Aorta (tissue), 5 donors: ENCODE measurements at regions not wholly inside any gene's neighbourhood (a gene's known extent, or its start where the extent isn't known, plus 50 kb on each side); places are given as distances from the start of the nearest gene placed in this dataset.

Source experiments
- ATAC-seq: fragments of 200-7000 bp; cut with Tn5 transposase; one replicate; pipeline ENCODE4 v1.9.1; 2022; ENCODE audit warnings: moderate library complexity; ENCODE audit not compliant: low FRiP score
- DNase-seq, 2 donors: peaks; one replicate each; pipeline ENCODE4 v3.0.0-alpha.2; 2020
- H3K27ac ChIP-seq, 2 donors: one replicate each; pipeline ENCODE4 v1.5.1; 2013; ENCODE audit warnings: low read length in 2 of 2, mild to moderate bottlenecking in 2 of 2, moderate library complexity in 2 of 2, control low read depth in 1 of 2, inconsistent platforms in 1 of 2, low read depth in 1 of 2
- H3K27me3 ChIP-seq, 2 donors: one replicate each; pipeline ENCODE4 v1.6.1; 2013; ENCODE audit warnings: control low read depth in 1 of 2, low read length in 1 of 2, mild to moderate bottlenecking in 1 of 2, moderate library complexity in 1 of 2; ENCODE audit not compliant: insufficient read depth in 2 of 2, control insufficient read depth in 1 of 2
- H3K36me3 ChIP-seq, 2 donors: one replicate each; pipeline ENCODE4 v1.6.1; 2013; ENCODE audit warnings: control low read depth in 1 of 2, low read length in 1 of 2, mild to moderate bottlenecking in 1 of 2; ENCODE audit not compliant: insufficient read depth in 2 of 2, control insufficient read depth in 1 of 2
- H3K4me1 ChIP-seq, 2 donors: one replicate each; pipeline ENCODE4 v1.6.1; 2013; ENCODE audit warnings: low read length in 2 of 2, control low read depth in 1 of 2, mild to moderate bottlenecking in 1 of 2, moderate library complexity in 1 of 2; ENCODE audit not compliant: insufficient read depth in 2 of 2, control insufficient read depth in 1 of 2
- H3K4me3 ChIP-seq, 2 donors: one replicate each; pipeline ENCODE4 v1.5.1; 2013; ENCODE audit warnings: low read length in 2 of 2, control low read depth in 1 of 2, mild to moderate bottlenecking in 1 of 2
- H3K9me3 ChIP-seq: one replicate; pipeline ENCODE4 v1.6.1; 2013; ENCODE audit warnings: mild to moderate bottlenecking, low read length; ENCODE audit not compliant: control insufficient read depth
- WGBS, 2 donors: extraction: QIAGEN DNeasy Blood & Tissue Kit; methylation state at CpG; one replicate each; pipeline ENCODE4 v1.1.7; 2013; 5-methylcytosine and 5-hydroxymethylcytosine counted together
- intact Hi-C, 2 donors: fragments of 100-400 bp; cut with DNase I; formaldehyde crosslinking; loops; one replicate each; pipeline versions ENCODE4 v1.14.2 to v1.15.0; 2022
- donor health status: healthy with polysubstance abuse.
- donor health status: Bipolar disorder and iron deficiency.
- donor health status: DM: no; HTN: no; CAD: no.
- donor health status: DM: no; HTN: no; CAD: no.
- donor health status: DM: yes; HTN: yes; CAD: no.

DNA sequence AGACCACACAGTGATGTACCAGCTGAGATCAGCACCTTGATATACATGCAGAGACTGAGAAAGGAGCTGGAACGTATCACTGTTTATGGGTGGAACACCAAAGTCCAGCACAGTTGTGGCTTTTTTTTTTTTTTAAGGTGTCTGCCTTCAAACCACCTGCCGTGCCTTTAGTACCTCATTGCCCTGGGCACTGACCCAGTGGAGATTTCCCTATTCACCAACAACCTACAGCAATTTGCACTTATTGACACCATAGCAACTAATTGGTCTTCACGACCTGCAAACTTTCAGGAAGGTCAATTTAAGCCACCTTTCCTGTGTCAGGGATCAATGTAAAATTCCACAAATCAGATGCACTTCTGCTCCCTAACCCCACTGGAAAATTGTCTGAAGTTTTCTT is 181.6 kb upstream of the ADGRL2 start:
- DNase-seq (no peak), ATAC-seq (no peak)
- H3K4me1 ChIP-seq, result no peaks in the 10 kb centered on the region
- no peak overlapping the region for H3K4me3 ChIP-seq
- WGBS, 2 donors, result 60 to 85% methylated on average over 3 of the region's 3 CpGs
- H3K36me3 ChIP-seq, result no peaks in the 10 kb centered on the region
- H3K27ac ChIP-seq, result no peak overlapping the region
- no peaks in the 10 kb centered on the region for H3K9me3 ChIP-seq
- H3K27me3 ChIP-seq, result no peaks in the 10 kb centered on the region
- intact Hi-C loops, result no loop called here

DNA sequence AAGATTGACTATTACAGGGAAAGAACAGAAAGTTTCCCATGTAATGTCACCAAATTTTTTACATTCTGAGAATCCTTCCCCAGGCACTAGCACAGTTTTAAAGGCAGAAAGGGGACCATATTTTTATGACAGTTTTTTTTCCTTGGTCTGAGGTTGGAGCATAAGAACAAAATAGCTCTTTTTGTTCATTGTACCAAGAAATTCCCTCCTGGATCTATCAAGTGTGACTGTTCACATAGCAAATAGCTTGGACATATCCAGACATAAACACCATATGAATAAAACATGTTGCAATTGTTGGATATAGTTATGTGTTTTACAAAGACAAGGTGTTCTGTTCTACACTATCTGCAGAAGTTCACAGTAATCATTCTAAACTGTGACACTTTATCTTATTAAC is 182.4 kb upstream of the ADGRL2 start:
- intact Hi-C loops, result no loop called here

DNA sequence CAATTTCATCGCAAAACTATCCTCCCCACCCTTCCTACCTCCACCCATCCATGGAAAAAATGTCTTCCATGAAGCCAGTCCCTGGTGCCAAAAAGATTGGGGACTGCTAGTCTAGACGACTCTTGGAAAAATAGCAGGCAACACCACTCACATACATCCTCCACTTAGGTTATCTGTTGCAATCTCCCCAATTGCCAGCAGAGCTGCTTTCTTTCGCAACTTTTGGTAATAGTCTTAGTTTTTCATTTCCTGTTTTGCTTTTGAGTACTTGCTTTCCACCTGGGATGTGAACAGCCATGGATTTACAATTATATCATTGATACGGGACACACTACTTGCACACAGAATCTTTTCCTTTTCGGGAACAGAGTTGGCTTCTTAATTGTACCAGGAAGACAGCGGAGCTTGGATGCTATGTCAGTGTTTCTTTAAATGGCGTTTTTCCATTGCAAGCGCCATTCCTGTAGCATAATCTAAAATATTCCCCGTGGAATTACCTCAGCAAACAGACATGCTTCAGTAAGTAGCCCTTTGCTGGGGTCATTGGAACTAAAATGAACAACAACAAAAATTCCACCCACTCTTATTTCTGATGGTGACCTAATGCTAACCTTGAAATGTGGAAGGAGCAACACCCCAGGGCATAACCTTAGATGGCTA is 183.3 kb upstream of the ADGRL2 start:
- WGBS, 2 donors, result 58 to 61% methylated on average over 9 of the region's 9 CpGs
- no peak for DNase-seq
- H3K27ac ChIP-seq, result no peak overlapping the region
- no peaks in the 10 kb centered on the region for H3K9me3 ChIP-seq
- ATAC-seq, result no peak
- no peak overlapping the region for H3K4me3 ChIP-seq
- no peaks in the 10 kb centered on the region for H3K36me3 ChIP-seq
- H3K27me3 ChIP-seq, result no peaks in the 10 kb centered on the region
- intact Hi-C loops, result no loop called here
- H3K4me1 ChIP-seq, result no peaks in the 10 kb centered on the region

More for the DNA sequence above, 182.4 kb upstream of the ADGRL2 start:
- H3K9me3 ChIP-seq, result no peaks in the 10 kb centered on the region
- H3K4me1 ChIP-seq, result no peaks in the 10 kb centered on the region
- no peaks in the 10 kb centered on the region for H3K27me3 ChIP-seq
- no peak overlapping the region for H3K4me3 ChIP-seq
- H3K36me3 ChIP-seq, result no peaks in the 10 kb centered on the region
- ATAC-seq (no peak), DNase-seq (no peak)
- no peak overlapping the region for H3K27ac ChIP-seq

DNA sequence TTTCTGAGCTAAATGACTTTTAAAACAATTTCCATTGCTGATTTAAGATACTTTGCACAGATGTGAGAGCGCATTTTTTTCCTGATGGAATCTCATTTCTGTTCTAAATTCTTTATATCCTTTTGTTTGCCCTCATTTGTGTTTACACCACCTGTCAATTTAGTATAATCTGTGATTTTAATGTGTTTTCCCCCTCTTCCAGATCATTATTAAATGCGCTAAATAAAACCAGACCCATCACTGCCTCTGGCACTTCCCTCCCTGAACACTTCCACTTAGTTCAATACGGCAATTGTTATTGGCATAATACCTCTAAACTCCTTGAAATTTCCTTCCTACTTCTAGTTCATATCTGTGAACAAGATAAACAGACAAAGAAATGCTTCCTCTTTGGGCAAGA is 186.9 kb upstream of the ADGRL2 start:
- no peak overlapping the region for H3K27ac ChIP-seq
- H3K4me3 ChIP-seq, result no peak overlapping the region
- DNase-seq (no peak), ATAC-seq (no peak)
- no peaks in the 10 kb centered on the region for H3K36me3 ChIP-seq
- H3K9me3 ChIP-seq, result peaks cover 1% of the 10 kb centered on the region
- 92 to 96% methylated on average over 3 of the region's 3 CpGs for WGBS, 2 donors
- no peaks in the 10 kb centered on the region for H3K27me3 ChIP-seq
- no peaks in the 10 kb centered on the region for H3K4me1 ChIP-seq
- intact Hi-C loops, result no loop called here

DNA sequence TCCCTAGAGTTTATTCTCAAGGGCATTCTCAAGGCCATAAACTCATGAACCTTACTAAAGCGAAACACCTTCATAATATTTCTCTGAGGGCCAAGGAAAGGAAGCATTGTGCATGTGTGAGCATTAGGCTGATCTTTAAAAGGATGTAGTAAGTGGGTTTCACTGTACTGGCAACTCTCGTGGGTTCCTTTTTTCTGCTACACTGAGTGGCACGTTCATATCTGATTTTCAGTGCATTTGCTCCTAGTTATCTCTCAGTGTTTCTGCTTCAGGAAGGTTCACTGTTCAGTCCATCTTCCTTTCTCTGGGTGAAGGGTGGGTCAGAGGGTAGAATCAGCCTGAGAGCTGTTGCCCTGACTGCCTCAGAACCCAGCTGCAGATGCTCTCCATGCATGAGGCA is 192.8 kb upstream of the ADGRL2 start:
- intact Hi-C loops, result no loop called here
- Histone ChIP-seq H3K4me3 (no peak overlapping the region), H3K27me3 (no peaks in the 10 kb centered on the region), H3K4me1 (no peaks in the 10 kb centered on the region), H3K9me3 (peaks cover 1% of the 10 kb centered on the region), H3K27ac (no peak overlapping the region), H3K36me3 (no peaks in the 10 kb centered on the region)
- no peak for DNase-seq
- ATAC-seq, result no peak
- WGBS, 2 donors, result 86 to 87% methylated on average over 3 of the region's 3 CpGs

DNA sequence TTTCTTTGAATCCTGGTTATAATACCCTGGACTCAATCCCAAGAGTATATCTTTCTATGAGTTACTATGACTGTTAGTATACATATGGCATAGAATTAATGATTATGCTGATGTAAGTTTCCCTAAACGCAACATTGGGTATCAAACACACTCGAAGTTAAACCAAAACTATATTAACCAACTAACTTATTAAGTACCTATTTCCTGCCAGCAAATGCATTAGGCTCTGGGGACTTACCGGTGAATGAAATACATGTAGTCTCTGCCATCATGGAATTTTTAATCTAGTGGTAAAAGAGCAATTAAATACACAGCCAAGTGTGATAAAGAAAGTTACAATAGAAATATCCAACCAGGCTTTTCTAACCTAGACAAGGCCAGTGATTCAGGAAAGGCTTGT is 193.6 kb upstream of the ADGRL2 start:
- intact Hi-C loops, result no loop called here
- DNase-seq (no peak), ATAC-seq (no peak)
- H3K4me1 ChIP-seq, result no peaks in the 10 kb centered on the region
- H3K4me3 ChIP-seq, result no peak overlapping the region
- H3K27me3 ChIP-seq, result no peaks in the 10 kb centered on the region
- WGBS, 2 donors, result 86 to 88% methylated on average over 3 of the region's 3 CpGs
- H3K27ac ChIP-seq, result no peak overlapping the region
- peaks cover 1% of the 10 kb centered on the region for H3K9me3 ChIP-seq
- no peaks in the 10 kb centered on the region for H3K36me3 ChIP-seq

DNA sequence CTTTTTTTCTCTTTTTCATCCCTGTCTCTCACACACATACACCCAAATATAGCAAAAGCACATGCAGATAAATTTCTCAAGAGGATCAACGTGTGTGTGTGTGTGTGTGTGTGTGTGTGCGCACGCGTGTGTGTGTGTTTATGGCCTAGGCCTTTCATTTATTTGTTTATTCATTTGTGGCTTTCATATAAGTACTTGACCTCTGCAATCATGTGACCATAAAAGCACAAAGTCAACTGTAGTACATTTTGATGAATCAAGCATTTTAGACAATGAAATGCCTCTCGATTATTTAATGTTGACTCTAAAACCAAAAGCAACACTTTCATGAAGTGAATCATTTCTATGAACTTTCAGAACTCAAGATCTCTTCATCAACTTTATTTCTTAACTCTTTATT is 194.1 kb upstream of the ADGRL2 start:
- intact Hi-C loops, result no loop called here
- Histone ChIP-seq H3K4me1 (no peaks in the 10 kb centered on the region), H3K36me3 (no peaks in the 10 kb centered on the region), H3K27ac (no peak overlapping the region), H3K9me3 (peaks cover 1% of the 10 kb centered on the region), H3K4me3 (no peak overlapping the region), H3K27me3 (no peaks in the 10 kb centered on the region)
- no peak for DNase-seq
- ATAC-seq, result no peak
- WGBS, 2 donors, result 64 to 78% methylated on average over 5 of the region's 5 CpGs

DNA sequence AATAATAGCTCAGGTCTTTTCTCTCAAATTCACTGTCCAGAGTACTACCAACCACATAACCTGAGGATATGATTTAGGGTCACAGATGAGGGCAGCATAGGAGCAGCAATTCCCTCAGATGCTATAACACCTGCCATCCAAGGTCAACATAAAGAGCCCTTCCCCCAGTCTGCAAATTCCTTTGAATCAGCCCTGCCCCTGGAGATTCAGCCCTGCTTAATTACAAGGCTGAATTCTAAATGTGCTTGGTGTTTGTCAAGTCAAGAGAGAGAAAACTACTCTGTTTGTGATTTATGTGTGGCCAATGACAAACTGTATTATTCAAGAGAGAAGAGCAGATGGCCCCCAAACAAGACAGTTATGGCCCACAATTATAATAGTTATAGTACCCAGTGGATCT is 195.7 kb upstream of the ADGRL2 start:
- Histone ChIP-seq H3K4me3 (no peak overlapping the region), H3K4me1 (peaks cover 0 to 1% of the 10 kb centered on the region in 2 donors), H3K27ac (no peak overlapping the region), H3K36me3 (no peaks in the 10 kb centered on the region), H3K9me3 (no peaks in the 10 kb centered on the region), H3K27me3 (no peaks in the 10 kb centered on the region)
- ATAC-seq (no peak), DNase-seq (no peak)
- intact Hi-C loops, result no loop called here

DNA sequence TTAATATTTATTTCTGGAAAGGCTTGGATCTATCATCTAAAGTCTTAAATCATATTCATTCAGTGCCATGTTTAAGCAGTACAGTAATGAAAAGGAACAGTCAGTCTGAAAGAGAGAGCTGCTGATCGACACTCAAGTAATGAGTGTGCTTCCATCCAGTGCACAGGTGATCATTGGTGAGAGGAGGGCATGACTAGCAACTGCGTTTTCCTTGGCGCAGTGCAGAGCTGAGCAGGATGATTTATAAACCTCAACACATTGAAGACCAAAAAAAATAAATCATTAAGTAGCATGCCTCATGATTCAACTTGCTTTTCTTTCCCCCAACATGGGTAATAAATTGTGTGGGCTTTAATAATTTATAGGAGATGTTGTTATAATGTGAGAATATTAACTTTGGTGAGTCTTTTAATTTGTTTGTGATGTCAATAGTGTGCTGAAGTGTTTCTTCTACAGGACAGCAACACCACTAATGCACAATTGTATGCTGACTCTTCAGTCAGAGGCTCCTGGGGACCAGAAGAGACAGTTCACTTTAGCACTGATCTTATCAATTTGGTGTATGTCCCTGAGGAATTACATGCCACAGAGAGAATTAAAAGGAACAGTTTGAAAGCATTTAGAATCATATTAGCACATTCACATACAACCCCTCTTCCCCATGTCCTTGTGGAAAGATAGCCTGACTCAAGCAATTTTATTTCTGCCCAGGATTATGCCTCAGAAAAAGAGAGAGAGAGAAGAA is 199.7 kb upstream of the ADGRL2 start:
- intact Hi-C loops, result no loop called here

More for the DNA sequence above, 199.7 kb upstream of the ADGRL2 start:
- DNase-seq (no peak), ATAC-seq (no peak)
- H3K4me1 ChIP-seq, result peaks cover 0 to 1% of the 10 kb centered on the region in 2 donors
- H3K36me3 ChIP-seq, result no peaks in the 10 kb centered on the region
- no peak overlapping the region for H3K4me3 ChIP-seq
- no peaks in the 10 kb centered on the region for H3K27me3 ChIP-seq
- no peaks in the 10 kb centered on the region for H3K9me3 ChIP-seq
- WGBS, 2 donors, result 39 to 57% methylated on average over 3 of the region's 3 CpGs
- H3K27ac ChIP-seq, result no peak overlapping the region
